ELR (cell line): ENCODE measurements at regions not wholly inside any gene's neighbourhood (a gene's known extent, or its start where the extent isn't known, plus 50 kb on each side); places are given as distances from the start of the nearest gene placed in this dataset.
"Not testable (repeated sequence)": the region's sequence is repeated elsewhere in the genome, so short reads cannot be mapped to it uniquely, and the experiment has no call there.

Experiments used
- DNase-seq: peaks from one replicate; pipeline ENCODE4 v3.0.0-alpha.2; 2015; ENCODE audit warnings: low read depth

DNA sequence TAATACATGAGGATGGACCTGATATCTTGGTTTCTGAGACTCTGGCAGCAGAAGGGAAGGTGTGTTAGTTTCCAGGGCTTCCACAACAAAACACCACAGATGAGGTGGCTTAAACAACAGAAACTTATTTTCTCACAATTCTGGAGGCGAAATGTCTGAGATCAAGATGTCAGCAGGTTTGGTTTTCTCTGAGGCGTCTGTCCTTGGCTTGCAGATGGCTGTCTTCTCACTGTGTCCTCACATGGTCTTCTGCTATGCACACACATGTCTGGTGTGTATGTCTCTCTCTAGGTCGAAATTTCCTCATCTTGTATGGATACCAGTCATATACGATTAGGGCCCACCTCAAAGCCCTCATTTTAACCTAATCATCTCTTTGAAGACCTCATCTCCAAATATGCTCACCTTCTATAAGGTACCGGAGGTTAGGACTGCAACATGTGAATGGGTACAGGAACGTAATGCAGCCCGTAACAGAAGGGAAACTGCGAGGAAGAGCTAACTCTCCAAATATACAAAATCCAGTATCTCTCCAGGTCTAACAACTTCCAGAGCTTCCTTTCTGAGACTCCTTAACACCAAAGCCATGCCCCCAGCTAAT is 139.8 kb upstream of the SMARCA2 start:
- no peak for DNase-seq

DNA sequence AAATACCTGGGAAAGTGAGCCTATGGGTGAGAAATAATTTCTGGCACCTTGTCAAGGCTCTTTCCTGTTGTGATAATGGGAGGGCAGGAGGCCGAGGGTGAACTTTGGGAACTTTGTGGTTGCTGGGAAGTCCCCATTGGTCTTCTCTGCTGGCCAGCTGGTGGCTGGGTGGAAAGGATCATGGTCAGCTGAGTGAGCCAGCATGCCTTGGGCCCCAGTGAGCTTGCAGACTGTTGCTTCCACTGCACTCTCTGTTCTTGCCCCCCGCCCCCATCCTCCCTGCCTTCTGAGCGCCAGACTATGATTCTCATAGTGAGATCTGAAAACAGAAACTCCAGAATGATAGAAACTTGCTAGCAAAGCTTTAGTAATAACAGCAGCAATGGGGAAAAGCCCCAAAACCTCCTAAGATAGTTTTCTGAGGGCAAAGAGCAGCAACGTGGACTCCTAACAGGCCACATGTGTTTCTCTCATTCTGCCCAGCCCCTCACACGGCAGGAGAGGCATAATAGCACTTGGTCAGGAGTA is 139.2 kb upstream of the SMARCA2 start:
- no peak for DNase-seq

DNA sequence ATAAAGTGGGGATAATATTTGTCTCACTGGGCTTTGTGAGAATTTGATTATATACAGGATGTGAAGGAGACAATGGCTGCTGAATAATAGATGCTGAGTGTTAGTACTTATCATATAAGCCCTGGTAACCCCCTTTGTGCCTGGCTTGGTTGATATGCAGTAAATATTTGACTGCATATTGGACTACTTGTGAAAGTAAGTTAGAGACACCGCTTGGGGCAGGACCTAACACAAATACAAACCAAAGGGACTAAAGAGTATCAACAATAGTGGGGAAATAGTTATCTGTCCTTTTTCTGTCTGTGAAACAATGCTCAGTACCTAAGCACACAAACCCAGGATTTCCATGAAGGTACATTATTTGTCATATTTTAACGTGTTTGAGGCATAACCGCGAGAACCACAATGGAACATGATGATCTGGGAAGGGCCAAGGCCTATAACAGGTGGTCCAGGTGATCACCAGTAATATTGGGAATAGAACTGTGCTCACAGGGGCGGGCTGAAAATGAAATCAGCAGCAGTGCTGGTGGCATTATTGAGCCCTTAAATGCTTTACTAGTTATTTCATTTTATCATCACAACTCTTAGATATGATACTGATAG is 138.2 kb upstream of the SMARCA2 start:
- DNase-seq, result no peak

DNA sequence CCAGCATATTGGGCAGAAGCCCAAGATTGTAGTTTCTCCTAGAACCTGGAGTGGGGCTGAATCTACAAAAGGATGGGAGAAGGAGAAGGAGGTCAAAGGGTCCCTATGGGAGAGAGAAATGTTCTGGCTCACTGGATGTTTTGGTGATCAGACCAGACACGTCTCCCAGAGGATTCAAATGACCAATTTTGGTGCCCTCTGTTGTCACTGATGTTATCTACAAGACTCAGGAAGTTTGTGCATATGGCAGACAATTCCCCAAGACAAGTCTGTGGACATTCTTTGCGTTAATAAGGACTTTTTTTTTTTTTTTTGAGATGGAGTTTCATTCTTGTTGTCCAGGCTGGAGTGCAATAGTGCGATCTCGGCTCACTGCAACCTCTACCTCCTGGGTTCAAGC is 137.2 kb upstream of the SMARCA2 start:
- DNase-seq, result no peak

DNA sequence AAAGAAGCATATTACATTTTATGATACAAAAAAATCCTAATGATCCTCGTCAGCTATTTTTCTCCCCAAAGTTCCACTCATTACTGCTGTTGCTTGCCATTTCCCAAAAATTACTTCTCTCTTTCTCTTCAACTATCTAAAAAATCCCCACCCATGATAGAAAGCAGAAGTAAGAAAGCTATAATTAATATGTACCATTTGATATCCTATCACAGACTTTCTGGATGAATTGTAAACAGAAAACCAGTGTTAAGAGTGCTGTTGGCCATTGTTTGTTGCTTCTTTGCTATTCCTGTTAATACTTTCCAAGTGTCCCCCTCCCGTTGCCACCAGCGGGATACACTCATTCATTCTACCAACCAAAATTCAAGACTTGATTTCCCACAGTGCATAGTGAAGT is 136.3 kb upstream of the SMARCA2 start:
- DNase-seq, result no peak

DNA sequence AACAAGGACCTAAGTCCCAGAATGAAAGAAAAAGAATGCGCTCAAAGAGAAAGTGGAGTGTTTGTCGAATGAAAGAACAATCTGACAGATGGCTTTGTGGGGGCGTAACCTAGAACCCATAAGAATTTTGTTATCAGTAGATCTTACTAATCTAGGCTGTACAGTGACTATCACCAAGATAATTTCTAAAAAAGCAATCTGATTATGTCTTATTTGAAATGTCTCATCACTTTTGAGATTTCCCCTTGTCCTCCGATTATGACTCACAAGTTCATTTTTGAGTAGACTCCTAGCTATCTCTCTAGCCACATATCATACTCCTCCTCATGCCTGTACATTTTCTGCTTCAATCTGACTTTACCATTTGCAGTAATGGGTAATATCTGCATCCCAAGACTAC is 135.6 kb upstream of the SMARCA2 start:
- no peak for DNase-seq

DNA sequence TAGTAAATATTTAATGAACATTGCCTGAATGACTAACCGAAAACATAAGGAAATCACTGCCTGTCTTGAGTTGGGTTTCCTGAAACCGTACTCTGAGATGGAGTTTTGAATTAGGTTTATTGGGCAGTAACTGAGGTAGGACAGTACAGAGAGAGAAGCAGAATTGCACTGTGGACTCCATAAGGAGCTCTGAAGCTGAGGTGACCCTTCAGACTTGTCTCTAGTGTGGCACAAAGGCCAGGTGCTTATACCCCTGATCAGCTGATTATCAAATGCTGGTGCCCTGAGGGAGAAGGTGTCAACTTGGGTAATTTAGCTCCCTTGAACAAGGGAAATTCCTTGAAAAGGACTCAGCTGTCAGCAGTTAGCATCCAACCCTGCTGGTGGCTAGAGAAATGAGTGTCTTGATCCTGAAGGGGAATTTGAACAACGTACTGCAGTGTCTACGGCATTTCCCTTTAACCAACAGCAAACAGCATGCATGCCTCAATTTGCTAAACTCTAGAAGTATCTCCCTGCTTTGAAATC is 135.0 kb upstream of the SMARCA2 start:
- no peak for DNase-seq

DNA sequence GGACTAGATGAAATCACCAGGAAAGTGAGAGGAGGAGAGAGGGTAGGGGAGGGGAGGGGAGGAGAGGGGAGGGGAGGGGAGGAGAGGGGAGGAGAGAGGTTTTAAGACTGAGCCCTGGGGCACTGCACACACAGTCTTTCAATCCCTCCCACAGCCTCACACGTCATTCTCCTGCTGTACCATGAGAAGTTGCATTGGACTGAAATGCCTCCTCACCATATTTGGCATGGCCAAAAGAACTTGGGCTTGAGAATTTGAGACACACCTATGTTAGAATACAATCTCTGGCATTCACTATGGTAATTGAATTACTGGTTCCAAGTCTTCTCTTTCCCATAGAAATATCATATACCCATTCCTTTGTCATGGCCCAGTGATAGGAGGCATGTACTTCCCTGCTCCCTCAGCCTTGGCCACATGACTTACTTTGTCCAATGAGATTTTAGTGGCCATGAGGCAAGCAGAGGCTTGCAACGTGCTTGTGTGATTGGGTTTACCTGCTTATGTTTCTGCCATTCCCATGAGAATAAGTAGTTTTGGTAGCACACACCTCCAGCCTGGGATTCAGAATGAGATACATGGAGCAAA is 133.3 kb upstream of the SMARCA2 start:
- no peak for DNase-seq

DNA sequence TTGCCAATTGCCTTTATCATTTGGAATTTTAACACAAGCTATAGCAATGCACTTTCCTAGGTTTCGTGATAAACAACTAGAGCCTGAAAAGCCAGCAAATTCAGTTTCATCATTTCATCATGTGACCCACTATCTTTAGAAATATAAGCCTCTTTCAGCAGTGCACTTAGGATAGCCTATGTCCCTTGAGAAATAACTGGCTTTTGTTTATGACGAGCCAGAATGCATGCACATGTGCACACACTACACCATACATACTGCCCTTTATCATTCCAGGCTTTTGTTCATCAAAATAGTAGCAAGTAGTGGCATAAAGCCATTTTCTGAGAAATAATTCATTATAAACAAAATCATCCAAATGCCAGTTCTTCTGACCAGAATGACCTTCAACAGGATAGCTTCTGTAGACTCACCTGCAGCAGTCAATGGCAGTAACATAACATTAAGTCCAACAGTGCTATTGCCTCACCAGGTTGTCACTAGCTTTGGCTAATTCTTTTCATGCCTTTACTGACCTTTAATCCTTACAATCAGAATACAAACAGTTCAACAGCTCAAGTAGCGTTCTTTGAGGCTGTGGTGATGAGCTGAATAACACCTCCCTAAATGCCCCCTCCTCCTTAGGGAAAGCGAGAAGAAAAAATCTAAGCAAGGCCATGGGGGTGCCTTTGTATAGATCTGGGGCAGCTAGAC is 132.3 kb upstream of the SMARCA2 start:
- no peak for DNase-seq

DNA sequence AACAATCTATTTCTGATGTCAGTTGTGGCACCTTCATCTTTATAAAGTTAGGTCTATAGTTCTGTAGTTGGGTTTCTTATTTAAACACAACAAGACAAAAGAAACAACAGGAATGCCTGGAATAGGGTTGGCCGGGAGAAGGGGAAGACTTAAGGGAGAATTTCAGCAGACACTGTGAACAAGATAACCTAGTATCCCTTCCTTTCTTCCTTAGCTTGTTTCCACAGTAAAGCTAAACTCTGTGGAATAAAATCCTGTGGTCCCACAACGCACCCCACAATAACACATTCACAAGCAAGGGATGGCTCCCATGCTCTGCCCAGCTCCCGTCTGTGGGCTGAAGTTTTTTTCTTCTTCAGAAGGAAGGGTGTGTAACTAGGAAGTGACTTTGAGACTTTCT is 124.9 kb upstream of the SMARCA2 start:
- no peak for DNase-seq

DNA sequence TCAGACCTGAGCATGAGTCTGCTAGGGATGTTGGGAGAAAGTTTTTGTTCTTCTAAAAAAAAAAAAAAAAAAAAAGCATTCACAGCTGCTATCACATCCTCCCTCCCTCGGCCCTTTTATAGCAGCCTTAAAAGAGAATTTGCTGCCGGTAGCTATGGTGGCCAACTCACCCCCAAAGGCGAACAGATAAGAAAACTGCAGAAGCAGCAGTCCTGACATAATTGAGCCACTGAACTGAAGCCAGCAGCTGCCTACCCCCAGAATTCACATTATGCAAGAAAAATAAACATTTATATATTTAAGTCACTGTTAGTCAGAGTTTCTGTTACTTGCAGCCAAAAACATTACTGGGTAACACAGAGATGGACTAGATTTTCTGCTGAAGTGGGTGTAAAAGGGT is 124.3 kb upstream of the SMARCA2 start:
- DNase-seq, result no peak

DNA sequence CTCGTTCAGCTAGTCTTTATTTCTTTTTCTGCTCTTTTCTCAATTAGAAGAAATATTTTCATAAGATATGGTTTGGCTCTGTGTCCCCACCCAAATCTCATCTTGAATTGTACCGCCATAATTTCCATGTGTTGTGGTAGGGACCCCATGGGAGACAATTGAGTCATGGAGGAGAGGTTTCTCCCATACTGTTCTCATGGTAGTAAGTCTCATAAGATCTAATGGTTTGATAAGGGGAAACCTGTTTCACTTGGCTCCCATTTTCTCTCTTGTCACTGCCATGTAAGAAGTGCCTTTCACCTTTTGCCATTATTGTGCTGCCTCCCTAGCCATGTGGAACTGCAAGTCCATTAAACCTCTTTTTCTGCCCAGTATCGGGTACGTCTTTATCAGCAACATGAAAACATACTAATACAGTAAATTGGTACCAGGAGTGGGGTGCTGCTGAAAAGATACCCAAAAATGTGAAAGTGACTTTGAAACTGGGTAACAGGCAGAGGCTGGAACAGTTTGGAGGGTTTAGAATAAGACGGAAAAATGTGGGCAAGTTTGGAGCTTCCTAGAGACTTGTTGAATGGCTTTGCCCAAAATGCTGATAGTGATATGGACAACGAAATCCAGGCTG is 112.0 kb upstream of the SMARCA2 start:
- DNase-seq, result not testable (repeated sequence)

DNA sequence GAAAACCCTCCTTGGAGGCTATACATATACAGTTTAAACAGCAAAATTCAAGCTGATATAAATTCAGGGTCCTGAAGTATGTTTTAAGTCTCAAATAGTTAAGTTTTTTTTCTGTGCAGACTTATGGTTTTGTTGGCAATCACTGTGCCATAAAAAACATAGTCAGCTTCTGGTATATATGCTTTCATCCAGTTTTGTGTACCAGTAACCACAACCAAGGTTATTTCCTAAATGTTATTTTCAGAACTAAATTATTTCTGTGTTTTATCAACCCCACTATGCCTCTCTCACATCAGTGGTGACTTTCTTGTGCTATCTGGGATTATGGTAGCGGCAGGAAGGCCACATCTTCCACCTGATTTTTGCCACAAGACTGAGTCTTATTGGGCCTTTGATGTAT is 107.7 kb upstream of the SMARCA2 start:
- DNase-seq, result no peak

DNA sequence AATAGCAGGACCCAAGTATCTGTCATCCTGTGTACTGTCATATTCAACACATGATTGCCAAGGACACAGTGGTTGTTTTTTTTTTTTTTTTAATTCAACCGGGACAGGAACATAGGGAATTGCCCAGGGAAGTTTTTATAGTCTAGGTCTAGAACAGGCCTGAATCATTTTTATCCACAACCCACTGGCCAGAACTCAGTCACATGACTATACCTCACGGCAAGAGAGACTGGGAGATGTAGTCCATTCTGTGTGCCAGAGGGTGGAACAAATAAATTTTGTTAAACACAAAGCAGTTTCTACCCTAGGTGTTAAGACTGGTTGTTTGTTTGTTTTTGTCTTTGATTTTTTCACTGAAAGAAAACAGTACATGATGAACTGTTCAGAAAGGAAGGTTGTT is 105.8 kb upstream of the SMARCA2 start:
- DNase-seq, result no peak

DNA sequence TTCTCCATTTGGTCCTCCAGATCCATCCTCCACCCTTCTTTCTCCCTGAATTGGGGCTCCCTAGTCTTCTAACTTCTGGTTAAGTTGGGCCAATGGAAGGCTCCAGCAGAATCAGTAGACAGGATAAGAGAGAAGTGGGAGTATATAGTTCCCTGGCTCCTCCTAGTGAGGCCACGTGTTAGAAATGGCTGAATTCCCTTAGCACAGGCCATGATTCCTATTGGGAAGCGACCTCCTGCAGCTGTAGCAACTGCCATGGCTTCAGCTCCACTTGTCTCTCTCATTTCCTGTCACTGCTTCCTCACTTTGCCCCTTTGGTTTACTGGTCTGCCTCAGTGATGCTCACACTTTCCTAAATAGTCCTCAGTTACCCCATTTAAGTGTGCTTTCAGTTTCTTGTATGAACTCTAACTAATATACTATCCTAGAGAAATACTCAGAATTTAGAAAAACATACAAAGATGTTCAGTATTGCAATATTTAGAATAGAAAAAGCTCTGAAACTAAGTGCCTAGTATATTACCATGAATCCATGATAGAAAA is 104.8 kb upstream of the SMARCA2 start:
- no peak for DNase-seq

DNA sequence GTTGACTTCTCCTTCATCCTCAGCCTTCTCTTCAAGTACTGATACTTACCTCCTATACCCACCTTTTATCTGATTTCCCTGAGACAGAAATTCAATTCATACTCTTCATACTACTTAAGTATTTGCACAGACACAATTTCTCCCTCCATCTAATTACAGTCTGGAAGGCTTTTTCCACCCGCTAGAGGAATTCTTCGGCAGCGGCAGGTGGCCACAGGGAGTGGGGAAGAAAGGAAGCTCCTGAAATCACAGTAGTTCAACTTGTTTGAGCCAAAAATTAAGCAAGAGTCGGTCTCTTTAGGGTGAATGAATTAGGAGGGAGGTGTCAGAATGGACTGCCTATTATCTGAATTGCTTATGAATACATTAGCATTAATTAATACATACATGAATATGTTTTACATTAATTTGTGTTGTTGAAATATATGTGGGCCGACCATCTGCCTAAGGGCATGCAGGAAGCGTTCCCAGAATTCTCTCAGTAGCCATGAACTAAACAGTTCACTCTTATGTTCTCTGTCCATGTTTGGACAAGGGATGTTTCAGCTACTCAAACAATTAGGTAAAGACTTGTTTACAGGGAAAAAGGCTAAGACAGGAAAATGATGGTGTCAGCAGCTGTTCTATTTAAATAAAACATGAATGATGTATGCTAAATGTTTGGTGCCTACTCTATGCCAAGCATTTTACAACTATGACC is 101.4 kb upstream of the SMARCA2 start:
- no peak for DNase-seq

DNA sequence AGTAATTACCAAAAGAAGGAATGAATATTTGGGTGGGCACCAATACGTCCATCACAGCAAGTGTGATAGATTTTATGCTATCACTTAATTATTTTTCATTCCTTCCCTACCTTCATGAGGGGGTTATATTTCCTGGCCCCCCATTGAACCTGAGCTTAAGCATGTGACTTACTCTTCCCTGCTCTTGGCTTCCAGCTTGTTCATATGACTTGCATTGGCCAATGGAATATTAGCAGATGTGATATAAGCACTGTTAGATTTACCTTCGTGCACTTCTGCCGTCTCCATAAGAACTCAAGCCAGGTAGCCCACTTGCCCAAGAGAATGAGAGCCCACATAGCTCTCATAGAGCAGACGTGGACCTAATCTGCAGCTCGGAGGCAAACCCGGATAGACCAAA is 99.1 kb upstream of the SMARCA2 start:
- no peak for DNase-seq

DNA sequence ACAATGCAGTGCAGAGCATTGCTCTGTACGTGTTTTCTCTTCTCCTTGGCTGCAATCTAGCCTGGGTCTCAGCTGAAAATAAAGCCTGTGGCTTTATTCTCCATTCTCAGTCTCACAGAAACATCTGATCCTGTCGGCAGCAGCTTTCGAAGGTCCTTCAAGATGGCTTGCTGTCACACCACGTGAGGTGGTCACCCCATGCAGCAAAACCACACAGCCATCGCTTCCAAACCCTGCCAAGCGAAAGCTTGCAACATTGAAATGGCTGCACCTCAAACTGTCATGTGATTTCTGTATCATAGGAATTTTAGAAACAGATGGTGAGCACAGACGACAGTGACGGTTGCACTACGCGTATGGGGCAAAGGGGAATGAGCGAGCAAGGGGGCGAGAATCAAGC is 98.5 kb upstream of the SMARCA2 start:
- DNase-seq, result no peak

DNA sequence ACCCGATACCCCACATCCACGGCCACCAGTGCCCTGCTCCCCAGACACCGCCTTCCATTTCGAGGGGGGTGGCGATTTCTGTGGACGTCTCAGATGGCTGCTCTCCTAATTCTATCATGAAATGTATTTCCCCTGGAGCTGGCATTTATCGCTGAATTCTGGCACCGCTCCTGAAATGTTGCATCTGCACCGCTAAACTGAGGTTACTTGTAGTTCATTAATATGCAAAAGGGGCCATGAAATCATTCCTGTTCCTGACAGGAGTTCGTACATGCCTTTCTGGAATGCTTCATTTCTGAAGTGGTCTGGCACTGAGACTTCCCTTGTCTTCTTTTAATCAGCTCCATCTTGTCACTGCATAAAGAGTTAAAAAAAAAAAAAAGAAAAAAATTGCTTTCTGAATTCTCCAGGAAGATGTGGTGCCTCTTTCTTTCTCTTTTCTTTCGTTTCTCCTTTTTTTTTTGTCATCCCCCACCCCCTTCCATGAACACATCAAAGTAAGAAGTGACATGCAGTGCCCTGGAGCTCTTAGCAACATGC is 97.7 kb upstream of the SMARCA2 start:
- no peak for DNase-seq

DNA sequence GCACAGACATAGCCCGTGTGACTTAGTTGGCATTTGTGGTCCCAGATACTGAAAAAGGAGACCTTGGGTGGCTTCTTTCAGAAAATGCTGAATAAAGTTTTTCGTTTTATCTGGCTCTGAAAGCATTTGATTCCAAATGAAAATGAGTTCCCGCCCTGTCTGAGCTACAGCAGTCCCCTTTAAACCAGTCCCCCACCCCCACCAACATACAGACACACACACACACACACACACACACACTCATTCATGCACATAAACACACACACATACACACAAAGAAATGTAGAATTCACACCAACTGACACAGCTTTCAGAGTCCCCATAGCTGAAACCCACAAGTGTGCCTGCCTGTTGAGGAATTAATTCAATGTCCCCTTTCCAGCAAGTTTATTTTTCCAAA is 97.0 kb upstream of the SMARCA2 start:
- no peak for DNase-seq

DNA sequence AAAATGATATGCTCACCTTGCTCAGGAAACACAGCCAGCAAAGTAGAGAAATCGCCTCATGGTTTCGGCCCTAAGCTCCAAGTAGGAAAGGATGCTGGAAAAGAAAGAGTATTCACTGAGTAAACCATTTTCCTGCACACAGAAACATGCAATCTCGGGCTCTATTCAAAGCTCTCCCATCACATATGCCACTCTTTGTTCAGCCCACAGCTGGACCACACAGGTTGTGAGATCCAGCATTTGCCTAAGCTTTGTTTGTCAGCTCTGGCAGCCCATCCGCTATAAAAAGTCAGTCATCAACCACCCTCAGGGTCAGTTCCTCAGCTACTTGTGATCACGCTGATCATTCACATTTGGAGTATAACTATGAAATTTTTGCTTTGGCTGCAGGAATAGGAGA is 96.5 kb upstream of the SMARCA2 start:
- DNase-seq, result no peak
